Stimulated activated CD8-positive, alpha-beta memory T cell treated with anti-CD3 and anti-CD28 coated beads, Interleukin-4, amount 100 ng/mL, for 48 hours (primary cell): ENCODE measurements at regions not wholly inside any gene's neighbourhood (a gene's known extent, or its start where the extent isn't known, plus 50 kb on each side); places are given as distances from the start of the nearest gene placed in this dataset.

Experiments used
- DNase-seq: peaks from one replicate; pipeline ENCODE4 v3.0.0-alpha.2; 2020

GRCh38 chr1:239322369-239322768 is 64.0 kb upstream of the CHRM3 start:
- no peak for DNase-seq

DNA sequence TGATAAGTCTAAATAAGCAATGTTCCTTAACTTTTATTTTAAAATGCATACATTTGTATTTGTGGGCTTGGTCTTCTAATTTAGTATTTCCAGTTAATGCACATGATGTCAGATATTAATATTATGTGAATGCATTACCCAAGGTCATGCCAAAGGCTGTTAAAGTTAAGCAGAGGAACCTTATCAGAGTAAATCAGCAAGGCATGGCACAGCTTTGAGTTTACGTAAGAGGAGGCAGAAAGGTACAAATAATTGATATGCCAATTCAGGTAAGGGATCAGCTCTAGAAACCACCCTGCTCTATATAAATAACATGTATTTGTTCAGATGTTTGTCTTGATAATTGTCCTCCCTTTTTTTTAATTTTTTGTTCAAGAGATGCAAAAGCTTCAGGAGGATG is 64.5 kb upstream of the CHRM3 start:
- DNase-seq = no peak

DNA sequence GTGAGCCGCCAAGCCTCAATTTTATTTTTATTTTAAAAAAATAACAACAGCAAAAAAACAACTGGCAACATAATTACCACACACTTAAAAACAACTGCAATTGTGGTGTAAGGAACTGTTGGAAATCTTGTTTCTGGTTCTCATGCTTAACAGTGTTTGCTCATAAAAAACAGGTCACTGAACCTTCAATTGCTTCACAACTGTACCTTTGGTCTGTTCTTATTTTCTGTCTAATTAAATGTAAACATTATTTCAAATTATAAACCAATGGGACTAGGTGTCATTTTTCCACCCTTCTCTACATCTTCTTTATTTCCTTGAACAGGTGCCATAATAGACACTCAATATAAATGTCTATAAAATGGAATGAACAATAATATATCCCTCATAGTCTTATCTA is 68.4 kb upstream of the CHRM3 start:
- no peak for DNase-seq

- no peak for DNase-seq
Measured at GRCh38 chr1:239315631-239316217, 70.6 kb upstream of the CHRM3 start.

- DNase-seq = no peak
Measured at GRCh38 chr1:239311331-239311730, 75.0 kb upstream of the CHRM3 start.

GRCh38 chr1:239308701-239309333 is 77.6 kb upstream of the CHRM3 start:
- peak; percentile 50 for DNase-seq

- DNase-seq = no peak
Measured at GRCh38 chr1:239307886-239308285, 78.5 kb upstream of the CHRM3 start.

GRCh38 chr1:239306426-239306825 is 79.9 kb upstream of the CHRM3 start:
- DNase-seq = no peak

DNA sequence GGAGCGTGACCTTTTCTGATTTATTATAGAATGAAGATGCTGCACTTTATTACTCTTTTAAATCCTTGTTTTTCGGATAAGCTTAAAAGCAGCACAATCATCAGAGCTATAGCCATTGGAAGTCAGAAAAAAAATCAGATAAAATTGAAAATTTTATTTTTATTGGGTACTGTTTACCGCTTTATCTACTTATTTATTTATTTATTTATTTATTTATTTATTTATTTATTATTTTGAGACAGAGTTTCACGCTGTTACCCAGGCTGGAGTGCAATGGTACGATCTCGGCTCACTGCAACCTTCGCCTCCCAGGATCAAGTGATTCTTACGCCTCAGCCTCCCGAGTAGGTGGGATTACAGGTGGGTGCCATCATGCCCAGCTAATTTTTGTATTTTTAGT is 83.1 kb upstream of the CHRM3 start:
- no peak for DNase-seq

DNA sequence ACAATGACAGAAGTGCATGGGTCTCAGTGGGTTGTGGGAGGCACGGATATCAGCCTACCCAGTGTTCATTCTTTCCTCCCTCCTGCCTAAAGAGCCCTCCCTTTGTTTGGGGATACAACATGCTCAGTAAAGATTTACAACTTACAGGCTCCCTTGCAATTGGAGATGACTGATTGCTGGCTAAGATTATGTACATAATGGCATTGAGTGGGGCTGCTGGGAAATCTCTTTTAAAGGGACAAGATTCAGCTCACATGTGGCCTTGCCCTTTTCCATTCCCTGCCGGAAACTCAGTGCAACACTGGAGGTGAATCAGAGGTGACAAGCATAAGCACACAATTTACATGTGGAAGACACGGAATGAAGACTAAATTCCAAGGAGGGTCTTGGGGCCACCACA is 83.7 kb upstream of the CHRM3 start:
- no peak for DNase-seq

DNA sequence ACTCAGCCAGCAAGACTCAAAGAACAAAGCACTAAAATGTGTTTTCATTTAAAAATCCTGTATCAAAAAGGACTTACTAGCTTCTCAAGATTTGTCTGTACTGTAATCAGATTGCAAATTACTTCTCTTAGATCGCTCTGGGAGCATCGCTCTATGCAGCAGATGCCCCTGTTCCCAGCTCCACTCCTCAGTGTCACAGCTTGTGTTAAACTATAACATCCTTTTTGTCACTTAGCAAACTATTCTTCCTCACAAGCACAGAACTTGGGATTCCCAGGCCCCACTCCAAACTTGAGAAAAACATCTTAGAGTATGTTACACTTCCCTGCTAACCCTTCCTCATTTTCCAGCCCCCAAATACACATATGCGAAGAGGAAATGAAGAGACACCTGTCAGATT is 85.1 kb upstream of the CHRM3 start:
- DNase-seq = no peak

DNA sequence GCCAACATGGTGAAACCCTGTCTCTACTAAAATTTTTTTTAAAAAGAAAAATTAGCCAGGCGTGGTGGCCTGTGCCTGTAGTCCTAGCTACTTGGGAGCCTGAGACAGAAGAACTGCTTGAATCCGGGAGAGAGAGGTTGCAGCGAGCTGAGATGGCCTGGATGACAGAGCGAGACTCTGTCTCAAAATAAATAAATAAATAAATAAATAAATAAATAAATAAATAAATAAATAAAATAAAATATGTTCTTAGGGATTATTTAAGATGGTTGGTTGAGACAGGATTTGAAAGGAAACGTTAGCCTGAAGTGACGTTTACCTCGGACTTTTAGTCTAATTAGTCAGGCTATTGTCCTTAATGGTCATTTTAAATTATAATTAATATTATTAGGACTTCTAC is 88.5 kb upstream of the CHRM3 start:
- DNase-seq = no peak

- DNase-seq = no peak
Measured at GRCh38 chr1:239293350-239294110, 92.8 kb upstream of the CHRM3 start.

- DNase-seq = no peak
Measured at GRCh38 chr1:239288820-239289554, 97.4 kb upstream of the CHRM3 start.

DNA sequence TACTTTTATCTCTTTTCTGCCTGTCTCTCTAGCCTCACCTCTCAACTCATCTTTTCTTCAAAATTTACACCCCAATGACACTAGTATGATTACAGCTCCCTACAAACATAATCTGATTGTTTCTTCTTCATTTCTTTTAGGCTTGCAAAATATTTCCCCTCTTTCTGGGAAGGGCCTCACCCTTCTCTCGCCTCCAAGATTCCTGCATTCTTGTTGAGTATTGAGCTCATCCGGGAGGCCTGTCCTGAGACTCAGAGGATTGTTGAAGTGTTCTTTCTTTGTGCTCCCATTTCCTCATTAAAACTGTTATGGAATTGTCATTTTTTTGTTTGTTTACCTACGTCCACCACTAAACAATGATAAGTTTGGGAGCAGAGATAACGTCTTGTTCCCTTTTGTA is 99.1 kb upstream of the CHRM3 start:
- no peak for DNase-seq

DNA sequence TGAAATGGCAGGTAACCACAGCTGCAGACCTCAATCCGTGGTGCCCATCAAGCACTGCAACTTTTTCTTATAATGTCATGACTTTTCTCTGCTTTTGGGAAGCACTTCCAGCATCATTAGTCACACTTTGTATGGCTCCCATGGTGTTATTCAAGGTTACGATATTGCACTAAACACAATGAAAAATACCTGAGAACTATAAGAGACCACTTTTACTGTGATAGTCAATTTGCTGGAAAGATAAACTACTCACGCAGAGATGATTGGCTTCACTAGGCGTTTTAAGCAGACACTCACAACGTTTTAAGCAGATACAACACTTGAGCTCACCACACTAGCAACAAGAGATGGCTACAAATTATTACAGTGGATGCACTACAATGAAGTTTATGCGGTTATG is 103.2 kb upstream of the CHRM3 start:
- DNase-seq = no peak

- no peak for DNase-seq
Measured at GRCh38 chr1:239282411-239282810, 104.0 kb upstream of the CHRM3 start.

DNA sequence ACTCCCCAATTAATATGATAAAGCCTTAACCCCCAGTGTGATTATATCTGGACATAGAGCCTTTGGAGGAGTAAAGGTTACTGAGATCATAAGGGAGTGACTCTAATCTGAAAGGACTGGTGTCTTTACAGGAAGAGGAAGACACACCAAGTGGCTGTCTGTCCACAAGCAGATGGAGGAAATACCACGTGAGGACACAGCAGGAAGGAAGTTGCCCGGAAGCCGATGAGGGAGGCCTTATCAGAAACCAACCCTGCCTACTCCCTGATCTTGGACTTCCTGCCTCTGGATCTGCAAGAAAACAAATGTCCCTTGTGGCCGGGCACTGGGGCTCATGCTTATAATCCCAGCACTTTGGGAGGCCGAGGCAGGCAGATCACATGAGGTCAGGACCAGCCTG is 110.3 kb upstream of the CHRM3 start:
- no peak for DNase-seq

DNA sequence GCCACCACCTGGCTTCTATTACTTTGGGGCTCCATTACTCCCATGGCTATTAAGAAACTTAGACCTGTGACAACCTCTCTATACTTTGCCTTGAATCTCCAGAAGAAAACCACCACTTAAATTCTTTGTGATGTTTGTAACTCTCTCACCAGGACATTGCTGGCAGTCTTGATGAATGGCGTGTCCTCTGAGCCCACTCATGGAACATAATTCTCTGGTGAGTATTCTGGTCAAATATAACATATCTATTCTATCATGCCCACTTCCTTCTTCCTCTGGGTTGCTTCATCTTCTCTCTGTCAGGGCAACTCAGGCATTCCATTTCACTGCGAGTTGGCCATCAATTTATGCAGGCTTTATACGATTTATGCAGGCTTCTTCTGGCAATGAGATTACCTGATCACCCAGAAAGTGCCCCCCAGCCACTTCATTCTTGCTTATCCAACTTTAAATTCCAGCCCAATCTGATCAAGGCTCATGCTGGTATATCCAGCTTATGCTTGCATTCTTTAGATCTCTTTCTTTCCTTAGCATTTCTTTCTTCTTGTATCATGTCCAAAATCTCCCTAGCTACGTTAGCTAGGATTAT is 112.0 kb upstream of the CHRM3 start:
- no peak for DNase-seq

DNA sequence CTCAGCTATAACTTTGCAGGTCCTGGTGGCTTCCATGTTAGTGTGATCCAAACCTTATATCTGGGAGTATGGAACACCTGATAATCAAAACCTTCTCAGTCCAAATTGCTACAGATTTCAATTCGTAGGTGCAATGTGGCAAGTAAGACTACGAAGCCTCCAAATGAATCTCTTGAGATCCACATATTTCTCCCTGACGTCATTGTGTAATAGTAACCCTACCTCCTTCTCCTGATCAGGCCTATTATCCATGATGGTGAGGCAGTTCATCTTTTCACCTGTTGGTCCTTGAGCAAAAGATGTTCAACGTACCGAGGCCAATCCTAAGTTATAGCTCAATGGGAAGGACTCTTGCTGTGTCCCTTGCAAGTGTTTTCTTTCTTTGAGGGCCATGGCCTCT is 115.9 kb upstream of the CHRM3 start:
- no peak for DNase-seq

- no peak for DNase-seq
Measured at GRCh38 chr1:239269706-239270105, 116.7 kb upstream of the CHRM3 start.

- DNase-seq = no peak
Measured at GRCh38 chr1:239268941-239269340, 117.4 kb upstream of the CHRM3 start.

GRCh38 chr1:239268007-239268406 is 118.4 kb upstream of the CHRM3 start:
- DNase-seq = no peak
